GM13977 (cell line): ENCODE measurements at regions not wholly inside any gene's neighbourhood (a gene's known extent, or its start where the extent isn't known, plus 50 kb on each side); places are given as distances from the start of the nearest gene placed in this dataset.
"Not testable (repeated sequence)": the region's sequence is repeated elsewhere in the genome, so short reads cannot be mapped to it uniquely, and the experiment has no call there.

Experiments used
- DNase-seq: peaks from one replicate; pipeline ENCODE4 v3.0.0; 2012; ENCODE audit warnings: low spot score
- CTCF ChIP-seq: IDR thresholded peaks from 2 replicates; pipeline ENCODE4 v1.5.1; 2012; ENCODE audit warnings: mild to moderate bottlenecking, control low read depth; ENCODE audit not compliant: insufficient read depth; ENCODE audit errors: extremely low read depth, missing control alignments
- in situ Hi-C: fragments of 300-500 bp; cut with MboI; formaldehyde crosslinking; loops from one replicate; pipeline ENCODE4 v1.12.0; 2022; ENCODE audit warnings: low sequenced_read_pairs, low pct_unique_long_range_greater_than_20kb, mixed read lengths, inconsistent platforms; ENCODE audit not compliant: unreplicated experiment

GRCh38 chr21:28174006-28174405 lies 818.7 kb downstream of the LTN1 start:
- in situ Hi-C loops = no loop called here
- TF ChIP-seq CTCF = no peak
- DNase-seq = no peak

GRCh38 chr21:28172376-28172775 lies 820.3 kb downstream of the LTN1 start:
- no peak for DNase-seq
- in situ Hi-C loops = no loop called here
- no peak for TF ChIP-seq CTCF

- in situ Hi-C loops = no loop called here
- TF ChIP-seq CTCF = no peak
- DNase-seq = no peak
Observed at GRCh38 chr21:28167366-28167765, 825.3 kb downstream of the LTN1 start.

DNA sequence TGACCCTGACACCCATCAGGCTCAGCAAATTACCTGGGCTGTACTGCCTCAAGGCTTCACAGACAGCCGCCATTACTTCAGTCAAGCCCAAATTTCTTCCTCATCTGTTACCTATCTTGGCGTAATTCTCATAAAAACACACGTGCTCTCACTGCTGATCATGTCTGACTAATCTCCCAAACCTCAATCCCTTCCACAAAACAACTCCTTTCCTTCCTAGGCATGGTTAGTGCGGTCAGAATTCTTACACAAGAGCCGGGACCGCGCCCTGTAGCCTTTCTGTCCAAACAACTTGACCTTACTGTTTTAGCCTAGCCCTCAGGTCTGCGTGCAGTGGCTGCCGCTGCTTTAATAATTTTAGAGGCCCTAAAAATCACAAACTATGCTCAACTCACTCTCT lies 828.2 kb downstream of the LTN1 start:
- in situ Hi-C loops = not testable (repeated sequence)

DNA sequence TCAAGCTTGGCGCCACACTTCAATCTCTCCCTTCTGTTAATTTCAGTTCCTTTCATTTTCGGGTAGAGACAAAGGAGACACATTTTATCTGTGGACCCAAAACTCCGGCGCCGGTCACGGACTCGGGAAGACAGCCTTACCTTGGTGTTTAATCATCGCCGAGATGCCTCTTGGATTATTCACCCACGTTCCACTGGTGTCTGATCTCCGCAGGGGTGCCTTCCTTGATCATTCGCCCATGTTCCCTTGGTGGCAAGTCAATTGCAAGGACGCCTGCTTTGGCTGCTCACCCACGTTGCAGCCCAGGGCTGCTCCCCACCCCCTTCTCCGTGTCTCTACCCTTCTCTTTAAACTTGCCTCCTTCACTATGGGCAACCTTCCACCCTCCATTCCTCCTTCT lies 830.6 kb downstream of the LTN1 start:
- DNase-seq, in situ Hi-C loops: not testable (repeated sequence)

More for the DNA sequence above, 828.2 kb downstream of the LTN1 start:
- DNase-seq = not testable (repeated sequence)

GRCh38 chr21:28160378-28160777 lies 832.3 kb downstream of the LTN1 start:
- no peak for DNase-seq
- in situ Hi-C loops = no loop called here
- TF ChIP-seq CTCF = no peak

DNA sequence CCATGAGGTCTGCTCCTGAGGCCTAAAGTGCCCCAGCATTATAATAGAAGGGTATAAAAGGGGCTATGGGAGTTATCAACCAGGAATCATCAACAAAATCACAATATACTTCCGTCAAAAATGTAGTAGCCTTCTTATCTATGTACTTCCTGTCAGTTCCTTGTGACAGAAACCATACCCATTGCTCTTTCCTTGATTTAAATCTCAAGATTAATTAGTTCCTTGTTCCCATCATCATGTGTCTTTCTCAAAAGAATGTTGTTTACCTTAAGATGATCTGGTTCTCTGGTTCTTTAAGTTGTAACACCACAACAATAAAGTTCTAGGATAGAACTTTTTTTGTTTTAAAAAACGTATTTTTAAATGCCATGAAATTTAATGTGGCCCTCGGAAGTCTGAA lies 833.3 kb downstream of the LTN1 start:
- in situ Hi-C loops = no loop called here
- no peak for TF ChIP-seq CTCF
- no peak for DNase-seq

GRCh38 chr21:28156590-28156989 lies 836.1 kb downstream of the LTN1 start:
- in situ Hi-C loops = no loop called here
- no peak for TF ChIP-seq CTCF
- DNase-seq = no peak
